Ovary (tissue), 7 donors: ENCODE measurements at regions not wholly inside any gene's neighbourhood (a gene's known extent, or its start where the extent isn't known, plus 50 kb on each side); places are given as distances from the start of the nearest gene placed in this dataset.

Experiments
- DNase-seq, 5 donors: peaks; one replicate each; pipeline ENCODE4 v3.0.0-alpha.2; 2019 to 2020
- H3K27ac ChIP-seq, 2 donors: fragments of 200-600 bp; one replicate each; pipeline versions ENCODE4 v1.5.1 to v1.8.0; 2019 to 2022
- H3K27me3 ChIP-seq: fragments of 200-600 bp; one replicate; pipeline ENCODE4 v1.8.0; 2022
- H3K36me3 ChIP-seq: fragments of 200-600 bp; sonication (generic); one replicate; pipeline ENCODE4 v1.5.1; 2019
- H3K4me1 ChIP-seq: one replicate; pipeline ENCODE4 v1.8.1; 2013; ENCODE audit warnings: mild to moderate bottlenecking, moderate library complexity; ENCODE audit not compliant: insufficient read depth
- H3K4me3 ChIP-seq: fragments of 200-600 bp; sonication (generic); one replicate; pipeline ENCODE4 v1.5.1; 2017
- H3K9me3 ChIP-seq, 2 donors: fragments of 200-600 bp in 1 of 2; sonication (generic) in 1 of 2; one replicate each; pipeline versions ENCODE4 v1.5.1 to v1.8.1; 2013 to 2019; ENCODE audit warnings: mild to moderate bottlenecking in 1 of 2, moderate library complexity in 1 of 2
- CTCF ChIP-seq, 3 donors: fragments of 450-650 bp in 2 of 3; fragments of 200-600 bp in 1 of 3; IDR thresholded peaks; one replicate each; pipeline versions ENCODE4 v1.5.1 to v1.8.0; 2016 to 2022; ENCODE audit warnings: antibody characterized with exemption in 3 of 3, mild to moderate bottlenecking in 1 of 3
- EP300 ChIP-seq: sonication (generic); formaldehyde crosslinking; IDR thresholded peaks from one replicate; pipeline ENCODE4 v1.6.1; 2017; ENCODE audit warnings: antibody characterized with exemption
- POLR2A ChIP-seq: fragments of 450-650 bp; IDR thresholded peaks from one replicate; pipeline ENCODE4 v1.6.1; 2017; ENCODE audit warnings: antibody characterized with exemption, mild to moderate bottlenecking, moderate library complexity
- WGBS, 3 donors: extraction: QIAGEN DNeasy Blood & Tissue Kit in 1 of 3; methylation state at CpG; one replicate each; pipeline versions ENCODE4 v1.1.5 to v1.1.7; 2013 to 2017; 5-methylcytosine and 5-hydroxymethylcytosine counted together
- intact Hi-C, 4 donors: fragments of 100-400 bp; cut with DNase I; formaldehyde crosslinking; loops; one replicate each; pipeline versions ENCODE4 v1.11.0 to v1.15.1; 2022 to 2023
- donor health status: DM: no; HTN: no; CAD: no; lungs with moderate emphysema.
- donor health status: DM: no; HTN: no; CAD: no.
- donor health status: Bipolar disorder and iron deficiency.
- donor health status: DM: no; HTN: no; CAD: no.
- donor health status: DM: yes; HTN: yes; CAD: no.

- no peak for DNase-seq
- no peak overlapping the region for H3K4me3 ChIP-seq
- H3K27me3 ChIP-seq = no peaks in the 10 kb centered on the region
- intact Hi-C loops = loop anchor here in 2 of 4 donors (10.0 kb wide), 2 partner anchors 132 to 242 kb away; no protein-coding TSS in a partner anchor
- WGBS, 3 donors = 56 to 69% (median 60%) methylated on average over 3 of the region's 3 CpGs
- peaks cover 4% of the 10 kb centered on the region for H3K4me1 ChIP-seq
- no peaks in the 10 kb centered on the region for H3K36me3 ChIP-seq
- TF ChIP-seq CTCF (IDR thresholded peaks at IDR 0.05) (no peak), POLR2A (no peak)
- no peaks in the 10 kb centered on the region for H3K9me3 ChIP-seq
- H3K27ac ChIP-seq = no peak overlapping the region
These were observed 91.9 kb downstream of the FAM217A start for GRCh38 chr6:3987053-3987452.

GRCh38 chr6:3987576-3987975, 91.4 kb downstream of the FAM217A start:
- Histone ChIP-seq H3K9me3 (no peaks in the 10 kb centered on the region), H3K4me1 (peaks cover 4% of the 10 kb centered on the region), H3K27ac (no peak overlapping the region), H3K4me3 (no peak overlapping the region), H3K36me3 (no peaks in the 10 kb centered on the region), H3K27me3 (no peaks in the 10 kb centered on the region)
- DNase-seq = no peak
- intact Hi-C loops = loop anchor here in 2 of 4 donors (10.0 kb wide), 2 partner anchors 133 to 243 kb away; no protein-coding TSS in a partner anchor
- no peak for TF ChIP-seq CTCF (IDR thresholded peaks at IDR 0.05)
- TF ChIP-seq EP300 = no peak
- TF ChIP-seq POLR2A = no peak
- WGBS, 3 donors = 93 to 95% (median 93%) methylated on average over 2 of the region's 2 CpGs

- intact Hi-C loops = loop anchor here (5.0 to 10.0 kb wide), 4 partner anchors 244 to 716 kb away; no protein-coding TSS in a partner anchor
- H3K27me3 ChIP-seq = no peaks in the 10 kb centered on the region
- peak overlapping the region in 1 of 2 donors; percentile 29 for H3K27ac ChIP-seq
- 13 to 22% (median 21%) methylated on average over 21 of the region's 21 CpGs for WGBS, 3 donors
- H3K4me3 ChIP-seq = peak overlapping the region; percentile 27
- H3K4me1 ChIP-seq = peaks cover 4% of the 10 kb centered on the region
- H3K36me3 ChIP-seq = no peaks in the 10 kb centered on the region
- no peaks in the 10 kb centered on the region for H3K9me3 ChIP-seq
- TF ChIP-seq EP300 (no peak), POLR2A (no peak), CTCF (IDR thresholded peaks at IDR 0.05) (peak; percentile 52 to 74 (median 69))
- DNase-seq = peak; percentile 84 to 89 (median 88)
These were observed 88.0 kb downstream of the FAM217A start for GRCh38 chr6:3990692-3991491.

- TF ChIP-seq POLR2A = no peak
- intact Hi-C loops = loop anchor here (5.0 to 10.0 kb wide), 4 partner anchors 245 to 717 kb away; no protein-coding TSS in a partner anchor
- DNase-seq = no peak
These were observed 87.0 kb downstream of the FAM217A start for GRCh38 chr6:3991941-3992340.

GRCh38 chr6:3996349-3996748, 82.6 kb downstream of the FAM217A start:
- TF ChIP-seq POLR2A (no peak), EP300 (no peak), CTCF (IDR thresholded peaks at IDR 0.05) (no peak)
- H3K4me1 ChIP-seq = no peaks in the 10 kb centered on the region
- H3K27ac ChIP-seq = no peak overlapping the region
- H3K9me3 ChIP-seq = no peaks in the 10 kb centered on the region
- no peaks in the 10 kb centered on the region for H3K27me3 ChIP-seq
- no peak for DNase-seq
- 96 to 98% (median 97%) methylated on average over 4 of the region's 4 CpGs for WGBS, 3 donors
- intact Hi-C loops = loop anchor here in 2 of 4 donors (10.0 kb wide), 1 partner anchor 722 kb away; no protein-coding TSS in a partner anchor
- no peaks in the 10 kb centered on the region for H3K36me3 ChIP-seq
- no peak overlapping the region for H3K4me3 ChIP-seq

More at GRCh38 chr6:3991941-3992340, 87.0 kb downstream of the FAM217A start:
- Histone ChIP-seq H3K4me1 (peaks cover 4% of the 10 kb centered on the region), H3K4me3 (no peak overlapping the region), H3K27ac (no peak overlapping the region), H3K9me3 (no peaks in the 10 kb centered on the region), H3K36me3 (no peaks in the 10 kb centered on the region), H3K27me3 (no peaks in the 10 kb centered on the region)
- WGBS, 3 donors = 78 to 84% (median 81%) methylated on average over 4 of the region's 4 CpGs
